ENCODE measurements at regions not wholly inside any gene's neighbourhood (a gene's known extent, or its start where the extent isn't known, plus 50 kb on each side); places are given as distances from the start of the nearest gene placed in this dataset.

GRCh38 chr4:12170308-12170707, 741.6 kb upstream of the HS3ST1 start:
- TF ChIP-seq, protein P1, sequence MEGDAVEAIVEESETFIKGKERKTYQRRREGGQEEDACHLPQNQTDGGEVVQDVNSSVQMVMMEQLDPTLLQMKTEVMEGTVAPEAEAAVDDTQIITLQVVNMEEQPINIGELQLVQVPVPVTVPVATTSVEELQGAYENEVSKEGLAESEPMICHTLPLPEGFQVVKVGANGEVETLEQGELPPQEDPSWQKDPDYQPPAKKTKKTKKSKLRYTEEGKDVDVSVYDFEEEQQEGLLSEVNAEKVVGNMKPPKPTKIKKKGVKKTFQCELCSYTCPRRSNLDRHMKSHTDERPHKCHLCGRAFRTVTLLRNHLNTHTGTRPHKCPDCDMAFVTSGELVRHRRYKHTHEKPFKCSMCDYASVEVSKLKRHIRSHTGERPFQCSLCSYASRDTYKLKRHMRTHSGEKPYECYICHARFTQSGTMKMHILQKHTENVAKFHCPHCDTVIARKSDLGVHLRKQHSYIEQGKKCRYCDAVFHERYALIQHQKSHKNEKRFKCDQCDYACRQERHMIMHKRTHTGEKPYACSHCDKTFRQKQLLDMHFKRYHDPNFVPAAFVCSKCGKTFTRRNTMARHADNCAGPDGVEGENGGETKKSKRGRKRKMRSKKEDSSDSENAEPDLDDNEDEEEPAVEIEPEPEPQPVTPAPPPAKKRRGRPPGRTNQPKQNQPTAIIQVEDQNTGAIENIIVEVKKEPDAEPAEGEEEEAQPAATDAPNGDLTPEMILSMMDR (conservative IDR thresholded peaks at IDR 0.05) = no peak
- DNase-seq (ENCODE audit: low read depth, low spot score) = no peak

GRCh38 chr4:12165616-12166015, 736.9 kb upstream of the HS3ST1 start:
- Mint-ChIP-seq H3K4me3 (no peak overlapping the region), H3K27me3 (ENCODE audit: low read depth) (no peaks in the 10 kb centered on the region), H3K27ac (ENCODE audit: unreplicated experiment) (no peak overlapping the region), H3K36me3 (ENCODE audit: low read depth) (peaks cover 3% of the 10 kb centered on the region), H3K4me1 (no peaks in the 10 kb centered on the region), H3K9me3 (peaks cover 5% of the 10 kb centered on the region)
- DNase-seq (ENCODE audit: low read depth, low spot score) = no peak
- TF ChIP-seq, protein P1 (conservative IDR thresholded peaks at IDR 0.05) = no peak

More at GRCh38 chr4:12170308-12170707, 741.6 kb upstream of the HS3ST1 start:
- no peaks in the 10 kb centered on the region for H3K27me3 Mint-ChIP-seq (ENCODE audit: low read depth)
- H3K4me3 Mint-ChIP-seq = no peak overlapping the region
- peaks cover 2% of the 10 kb centered on the region for H3K9me3 Mint-ChIP-seq
- no peaks in the 10 kb centered on the region for H3K36me3 Mint-ChIP-seq (ENCODE audit: low read depth)
- H3K27ac Mint-ChIP-seq (ENCODE audit: unreplicated experiment) = no peak overlapping the region
- H3K4me1 Mint-ChIP-seq = no peaks in the 10 kb centered on the region

GRCh38 chr4:12146339-12146738, 717.6 kb upstream of the HS3ST1 start:
- H3K27ac Mint-ChIP-seq (ENCODE audit: unreplicated experiment) = no peak overlapping the region
- H3K4me1 Mint-ChIP-seq = peaks cover 4% of the 10 kb centered on the region
- no peaks in the 10 kb centered on the region for H3K36me3 Mint-ChIP-seq (ENCODE audit: low read depth)
- H3K9me3 Mint-ChIP-seq = peaks cover 14% of the 10 kb centered on the region
- H3K27me3 Mint-ChIP-seq (ENCODE audit: low read depth) = no peaks in the 10 kb centered on the region
- TF ChIP-seq, protein P1 (conservative IDR thresholded peaks at IDR 0.05) = no peak
- no peak for DNase-seq (ENCODE audit: low read depth, low spot score)
- H3K4me3 Mint-ChIP-seq = no peak overlapping the region

DNA sequence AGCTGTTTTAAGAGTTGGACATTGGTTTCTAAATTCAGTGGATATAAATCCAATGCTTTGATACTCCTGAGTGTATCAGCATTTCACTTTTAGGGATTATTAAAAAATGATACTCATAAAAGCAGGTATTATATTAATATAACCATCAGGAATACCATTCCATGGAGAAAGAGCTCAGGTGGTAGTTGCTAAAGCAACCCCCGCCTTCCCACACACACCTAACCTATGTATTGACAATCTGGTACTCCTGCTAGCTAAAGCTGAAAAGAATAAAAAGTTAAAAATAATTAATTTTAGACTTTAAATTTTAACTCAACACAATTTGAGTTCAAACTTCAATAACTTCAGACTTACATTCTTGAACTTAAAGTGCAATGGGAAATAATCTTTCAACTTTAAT, 717.1 kb upstream of the HS3ST1 start:
- no peak overlapping the region for H3K4me3 Mint-ChIP-seq
- H3K27me3 Mint-ChIP-seq (ENCODE audit: low read depth) = no peaks in the 10 kb centered on the region
- no peaks in the 10 kb centered on the region for H3K36me3 Mint-ChIP-seq (ENCODE audit: low read depth)
- H3K9me3 Mint-ChIP-seq = peaks cover 10% of the 10 kb centered on the region
- no peak overlapping the region for H3K27ac Mint-ChIP-seq (ENCODE audit: unreplicated experiment)
- H3K4me1 Mint-ChIP-seq = peaks cover 4% of the 10 kb centered on the region
- no peak for DNase-seq (ENCODE audit: low read depth, low spot score)
- TF ChIP-seq, protein P1 (conservative IDR thresholded peaks at IDR 0.05) = no peak

GRCh38 chr4:12145106-12145505, 716.4 kb upstream of the HS3ST1 start:
- Mint-ChIP-seq H3K9me3 (peaks cover 6% of the 10 kb centered on the region), H3K27me3 (ENCODE audit: low read depth) (no peaks in the 10 kb centered on the region), H3K27ac (ENCODE audit: unreplicated experiment) (no peak overlapping the region), H3K4me1 (peaks cover 4% of the 10 kb centered on the region), H3K36me3 (ENCODE audit: low read depth) (no peaks in the 10 kb centered on the region), H3K4me3 (no peak overlapping the region)
- TF ChIP-seq, protein P1 (conservative IDR thresholded peaks at IDR 0.05) = no peak
- no peak for DNase-seq (ENCODE audit: low read depth, low spot score)

DNA sequence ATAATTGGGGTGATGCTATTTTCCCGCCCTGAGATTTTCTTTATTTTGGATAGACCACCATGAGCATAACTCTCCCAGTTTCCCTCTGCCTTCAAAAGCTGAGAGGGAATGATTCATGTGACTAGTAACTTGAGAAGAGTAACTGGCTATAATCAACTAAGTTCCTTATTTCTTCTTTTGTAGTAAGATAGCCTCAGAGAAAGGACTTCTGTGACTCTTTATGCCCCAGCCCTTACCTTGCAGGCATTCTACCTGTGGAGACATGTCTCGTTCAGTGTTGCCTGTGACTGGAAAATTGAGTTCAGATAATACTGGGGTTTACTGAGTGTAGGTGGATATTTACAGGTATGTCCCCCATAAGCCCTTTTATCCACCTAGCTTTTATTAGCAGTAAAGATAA, 715.4 kb upstream of the HS3ST1 start:
- H3K27me3 Mint-ChIP-seq (ENCODE audit: low read depth) = no peaks in the 10 kb centered on the region
- no peaks in the 10 kb centered on the region for H3K36me3 Mint-ChIP-seq (ENCODE audit: low read depth)
- H3K9me3 Mint-ChIP-seq = peaks cover 2% of the 10 kb centered on the region
- TF ChIP-seq, protein P1 (conservative IDR thresholded peaks at IDR 0.05) = no peak
- no peak overlapping the region for H3K27ac Mint-ChIP-seq (ENCODE audit: unreplicated experiment)
- no peak overlapping the region for H3K4me3 Mint-ChIP-seq
- no peak for DNase-seq (ENCODE audit: low read depth, low spot score)
- peaks cover 4% of the 10 kb centered on the region for H3K4me1 Mint-ChIP-seq

Measured in neural crest cell (in vitro differentiated cells).